MCF 10A (cell line): ENCODE measurements at regions not wholly inside any gene's neighbourhood (a gene's known extent, or its start where the extent isn't known, plus 50 kb on each side); places are given as distances from the start of the nearest gene placed in this dataset.

Source experiments
- BruUV-seq: library from RNA; stranded (reverse); fragments of 400-500 nt; replicated peaks from 2 replicates; lab custom pipeline; 2021; lab: Mats Ljungman, UMichigan
- CTCF ChIA-PET: fragments of 300-600 bp; sonication (Branson Sonifier 250); formaldehyde crosslinking; extraction: SDS; loops from one replicate; lab custom pipeline; 2021; ENCODE audit warnings: antibody characterized with exemption, inconsistent platforms; lab: Yijun Ruan, JAX
- POLR2A ChIA-PET: fragments of 300-600, 350-650 bp; sonication (Branson Sonifier 250); formaldehyde crosslinking; extraction: SDS; loops from one replicate; lab custom pipeline; 2020; ENCODE audit warnings: antibody characterized with exemption, inconsistent platforms; lab: Yijun Ruan, JAX
- DNase-seq: peaks from one replicate; pipeline ENCODE4 v3.0.0-alpha.2; 2018; ENCODE audit not compliant: unreplicated experiment
- H3K27ac Mint-ChIP-seq: one replicate; pipeline ENCODE4 v1.8.0; 2022; ENCODE audit warnings: mild to moderate bottlenecking, low read depth, mixed read lengths; ENCODE audit not compliant: unreplicated experiment
- H3K27me3 Mint-ChIP-seq: one replicate; pipeline ENCODE4 v1.8.0; 2022; ENCODE audit warnings: mixed read lengths; ENCODE audit not compliant: insufficient read depth, unreplicated experiment
- H3K36me3 Mint-ChIP-seq: one replicate; pipeline ENCODE4 v1.8.0; 2022; ENCODE audit warnings: mild to moderate bottlenecking, moderate library complexity, mixed read lengths; ENCODE audit not compliant: insufficient read depth, unreplicated experiment
- H3K4me1 Mint-ChIP-seq: one replicate; pipeline ENCODE4 v1.8.0; 2022; ENCODE audit warnings: mixed read lengths; ENCODE audit not compliant: insufficient read depth, unreplicated experiment
- H3K4me3 Mint-ChIP-seq: one replicate; pipeline ENCODE4 v1.8.0; 2022; ENCODE audit warnings: mild to moderate bottlenecking, moderate library complexity, mixed read lengths; ENCODE audit not compliant: unreplicated experiment
- H3K9me3 Mint-ChIP-seq: one replicate; pipeline ENCODE4 v1.8.0; 2022; ENCODE audit warnings: mixed read lengths; ENCODE audit not compliant: unreplicated experiment
- intact Hi-C: fragments of 100-400 bp; cut with micrococcal nuclease; formaldehyde crosslinking; loops from 2 replicates; pipeline ENCODE4 v1.14.1; 2022
- TF ChIP-seq, protein P1 (sequence below): fragments of 200-600 bp; IDR thresholded peaks from one replicate; pipeline ENCODE4 v1.8.0; 2022; ENCODE audit warnings: antibody characterized with exemption, mild to moderate bottlenecking; ENCODE audit not compliant: unreplicated experiment

DNA sequence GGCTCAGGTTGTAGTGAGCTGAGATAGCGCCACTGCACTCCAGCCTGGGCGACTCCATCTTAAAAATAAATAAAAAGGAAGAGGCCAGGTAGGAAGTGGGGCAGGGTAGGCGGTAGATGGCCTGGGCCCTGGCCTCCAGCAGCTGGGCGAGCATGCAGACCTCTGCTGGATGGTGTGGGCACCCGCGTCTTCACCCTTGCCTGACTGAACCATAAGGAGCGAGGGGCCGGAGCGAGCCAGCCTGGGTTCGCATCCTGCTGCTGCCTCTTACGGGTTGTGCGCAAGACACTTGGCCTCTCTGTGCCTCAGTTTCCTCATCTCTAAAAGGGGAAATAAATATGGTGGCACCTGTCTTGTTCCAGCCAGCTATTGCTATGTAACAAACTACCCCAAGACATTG is 146.1 kb upstream of the GSE1 start:
- BruUV-seq = no TSS peak
- POLR2A ChIA-PET = no interaction called here

DNA sequence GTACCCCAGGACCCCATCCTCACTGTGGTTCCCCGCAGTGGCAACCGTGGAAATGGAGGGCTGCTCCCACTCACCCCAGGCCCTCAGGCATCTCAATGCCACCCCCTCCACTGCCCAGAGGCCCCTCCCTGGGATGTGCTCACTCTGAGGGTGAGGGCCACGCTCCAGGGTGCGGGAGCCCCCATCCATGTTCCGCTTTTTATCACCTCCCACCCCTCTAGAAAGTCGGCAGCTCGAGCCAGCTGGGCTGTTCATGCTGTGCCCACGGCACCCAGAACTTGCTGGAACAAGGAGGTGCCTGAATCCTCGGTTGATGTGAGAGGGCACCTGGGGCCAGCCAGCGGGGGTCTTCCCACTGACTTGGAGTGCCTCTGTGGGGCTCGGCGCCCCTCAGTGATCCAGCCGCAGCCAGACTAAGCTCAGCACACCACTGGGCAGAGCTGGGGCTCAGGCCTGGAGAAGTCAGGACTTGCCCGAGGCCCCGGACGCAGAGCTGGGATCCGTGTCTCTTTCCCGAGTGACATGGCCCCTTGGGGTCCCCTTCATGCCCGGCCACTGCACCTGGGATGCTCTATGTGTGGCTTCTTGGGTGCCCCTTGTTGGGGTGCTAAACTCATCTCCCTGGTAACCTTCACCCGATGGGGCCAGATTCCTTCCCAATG is 143.1 kb upstream of the GSE1 start:
- intact Hi-C loops = no loop called here
- peaks cover 13% of the 10 kb centered on the region for H3K4me1 Mint-ChIP-seq
- no peaks in the 10 kb centered on the region for H3K9me3 Mint-ChIP-seq
- ChIA-PET POLR2A (no interaction called here), CTCF (interaction anchor here (0.7 to 1.2 kb wide), 2 partner anchors 22 to 355 kb away, joined by 3 read pairs; no protein-coding TSS in a partner anchor)
- H3K36me3 Mint-ChIP-seq = no peaks in the 10 kb centered on the region
- DNase-seq = no peak
- H3K4me3 Mint-ChIP-seq = no peak overlapping the region
- no TSS peak for BruUV-seq
- H3K27me3 Mint-ChIP-seq = peaks cover 7% of the 10 kb centered on the region
- no peak overlapping the region for H3K27ac Mint-ChIP-seq
- TF ChIP-seq, protein P1, sequence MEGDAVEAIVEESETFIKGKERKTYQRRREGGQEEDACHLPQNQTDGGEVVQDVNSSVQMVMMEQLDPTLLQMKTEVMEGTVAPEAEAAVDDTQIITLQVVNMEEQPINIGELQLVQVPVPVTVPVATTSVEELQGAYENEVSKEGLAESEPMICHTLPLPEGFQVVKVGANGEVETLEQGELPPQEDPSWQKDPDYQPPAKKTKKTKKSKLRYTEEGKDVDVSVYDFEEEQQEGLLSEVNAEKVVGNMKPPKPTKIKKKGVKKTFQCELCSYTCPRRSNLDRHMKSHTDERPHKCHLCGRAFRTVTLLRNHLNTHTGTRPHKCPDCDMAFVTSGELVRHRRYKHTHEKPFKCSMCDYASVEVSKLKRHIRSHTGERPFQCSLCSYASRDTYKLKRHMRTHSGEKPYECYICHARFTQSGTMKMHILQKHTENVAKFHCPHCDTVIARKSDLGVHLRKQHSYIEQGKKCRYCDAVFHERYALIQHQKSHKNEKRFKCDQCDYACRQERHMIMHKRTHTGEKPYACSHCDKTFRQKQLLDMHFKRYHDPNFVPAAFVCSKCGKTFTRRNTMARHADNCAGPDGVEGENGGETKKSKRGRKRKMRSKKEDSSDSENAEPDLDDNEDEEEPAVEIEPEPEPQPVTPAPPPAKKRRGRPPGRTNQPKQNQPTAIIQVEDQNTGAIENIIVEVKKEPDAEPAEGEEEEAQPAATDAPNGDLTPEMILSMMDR = no peak

More for the DNA sequence above, 146.1 kb upstream of the GSE1 start:
- H3K27me3 Mint-ChIP-seq = peaks cover 9% of the 10 kb centered on the region
- H3K4me3 Mint-ChIP-seq = no peak overlapping the region
- H3K4me1 Mint-ChIP-seq = peaks cover 8% of the 10 kb centered on the region
- CTCF ChIA-PET = no interaction called here
- DNase-seq = no peak
- TF ChIP-seq, protein P1 = no peak
- H3K36me3 Mint-ChIP-seq = no peaks in the 10 kb centered on the region
- no peaks in the 10 kb centered on the region for H3K9me3 Mint-ChIP-seq
- H3K27ac Mint-ChIP-seq = no peak overlapping the region
- intact Hi-C loops = no loop called here

GRCh38 chr16:85470873-85471272 is 142.2 kb upstream of the GSE1 start:
- DNase-seq = no peak
- intact Hi-C loops = no loop called here
- TF ChIP-seq, protein P1 = no peak
- no peak overlapping the region for H3K4me3 Mint-ChIP-seq
- peaks cover 7% of the 10 kb centered on the region for H3K27me3 Mint-ChIP-seq
- H3K36me3 Mint-ChIP-seq = no peaks in the 10 kb centered on the region
- CTCF ChIA-PET = interaction anchor here (0.6 to 1.2 kb wide), 7 partner anchors 14 to 1003 kb away, joined by 3 to 4 read pairs (median 3); no protein-coding TSS in a partner anchor
- no TSS peak for BruUV-seq
- H3K9me3 Mint-ChIP-seq = no peaks in the 10 kb centered on the region
- peaks cover 7% of the 10 kb centered on the region for H3K4me1 Mint-ChIP-seq
- POLR2A ChIA-PET = no interaction called here
- no peak overlapping the region for H3K27ac Mint-ChIP-seq

DNA sequence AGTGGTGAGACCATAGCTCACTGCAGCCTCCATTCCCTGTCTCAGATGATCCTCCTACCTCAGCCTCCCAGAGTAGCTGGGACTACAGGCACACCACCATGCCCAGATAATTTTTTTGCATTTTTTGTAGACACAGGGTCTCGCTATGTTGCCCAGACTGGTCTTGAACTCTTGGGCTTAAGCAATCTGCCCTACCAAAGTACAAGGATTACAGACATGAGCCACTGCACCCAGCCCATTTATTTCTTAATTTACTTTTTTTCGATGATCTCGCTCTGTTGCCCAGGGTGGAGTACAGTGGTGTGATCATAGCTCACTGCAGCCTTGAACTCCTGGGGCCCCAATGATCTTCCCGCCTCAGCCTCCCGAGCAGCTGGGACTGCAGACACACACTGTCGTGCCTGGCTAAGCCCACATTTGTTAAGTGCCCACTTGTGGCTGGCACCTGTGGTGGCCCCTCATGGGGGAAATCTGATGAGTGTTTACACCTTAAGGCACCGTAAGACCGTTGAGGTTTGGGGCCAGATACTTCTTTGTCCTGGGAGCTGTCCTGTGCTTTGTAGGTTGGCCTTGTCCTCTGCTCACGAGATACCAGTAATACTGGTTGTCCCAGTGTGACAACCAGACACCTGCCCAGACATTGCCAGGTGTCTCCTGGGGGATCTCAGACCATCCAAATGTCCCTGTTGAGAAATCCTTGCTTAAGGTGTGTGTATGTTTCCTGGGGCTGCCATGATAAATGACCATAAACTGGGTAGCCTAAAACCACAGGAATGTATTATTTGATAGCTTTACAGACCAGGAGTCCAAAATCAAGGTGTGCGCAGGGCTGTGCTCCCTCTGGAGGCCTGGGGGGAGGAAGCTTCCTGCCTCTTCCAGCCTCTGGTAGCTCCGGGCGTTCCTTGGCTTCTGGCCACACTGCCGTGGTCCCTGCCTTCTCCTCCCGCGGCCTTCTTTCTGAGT is 141.4 kb upstream of the GSE1 start:
- Mint-ChIP-seq H3K4me1 (peaks cover 6% of the 10 kb centered on the region), H3K27ac (no peak overlapping the region), H3K36me3 (no peaks in the 10 kb centered on the region), H3K27me3 (peaks cover 7% of the 10 kb centered on the region), H3K4me3 (no peak overlapping the region), H3K9me3 (no peaks in the 10 kb centered on the region)
- CTCF ChIA-PET = interaction anchor here (0.6 to 1.1 kb wide), 10 partner anchors 15 to 1004 kb away, joined by 3 to 4 read pairs (median 3); no protein-coding TSS in a partner anchor
- POLR2A ChIA-PET = interaction anchor here (0.5 kb wide), 1 partner anchor 202 kb away, joined by 3 read pairs; no protein-coding TSS in a partner anchor
- intact Hi-C loops = no loop called here
- DNase-seq = peak; percentile 24
- TF ChIP-seq, protein P1 = no peak
- no TSS peak for BruUV-seq
